NCI-H1105 treated with DMSO at 0.1 percent for 48 hours (cell line): ENCODE measurements at regions not wholly inside any gene's neighbourhood (a gene's known extent, or its start where the extent isn't known, plus 50 kb on each side); places are given as distances from the start of the nearest gene placed in this dataset.

ENCODE experiments used
- DNase-seq: peaks from one replicate; lab custom pipeline; 2025; lab: John Stamatoyannopoulos, UW

DNA sequence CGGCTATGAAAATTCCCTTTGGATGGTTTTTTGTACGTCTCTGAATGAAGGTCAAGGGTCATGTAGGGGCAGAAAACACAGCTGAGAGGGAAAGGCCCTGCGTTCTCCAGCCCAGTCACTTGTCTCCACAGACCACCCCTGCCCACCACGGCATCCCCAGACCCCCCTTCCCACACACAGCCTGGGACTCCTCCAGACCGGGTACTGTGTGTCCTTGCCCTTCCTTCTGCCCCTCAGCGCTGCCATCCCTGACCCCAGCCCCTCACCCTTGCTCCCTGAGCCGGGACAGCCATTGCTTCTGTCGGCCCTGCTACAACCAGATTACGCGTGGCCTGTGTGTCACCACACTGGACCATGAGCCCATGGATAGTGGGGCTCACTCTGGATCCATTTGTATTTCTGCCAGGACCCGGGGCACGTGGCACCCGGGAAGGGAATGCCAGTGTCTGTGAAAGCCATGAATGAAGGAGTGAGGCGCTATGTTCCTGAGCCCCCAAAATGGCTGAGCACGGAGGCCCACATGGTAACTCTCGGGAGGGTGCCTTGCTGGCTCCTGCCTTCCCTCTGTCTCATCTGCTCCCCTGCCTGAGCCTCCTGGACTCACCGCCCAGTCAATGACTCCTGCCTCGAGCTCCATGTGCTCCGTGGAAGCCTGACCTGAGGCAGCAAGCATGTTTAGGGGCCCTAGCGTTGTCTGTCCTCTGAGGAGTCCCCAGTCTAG is 139.1 kb upstream of the FOXF1 start:
- no peak for DNase-seq

DNA sequence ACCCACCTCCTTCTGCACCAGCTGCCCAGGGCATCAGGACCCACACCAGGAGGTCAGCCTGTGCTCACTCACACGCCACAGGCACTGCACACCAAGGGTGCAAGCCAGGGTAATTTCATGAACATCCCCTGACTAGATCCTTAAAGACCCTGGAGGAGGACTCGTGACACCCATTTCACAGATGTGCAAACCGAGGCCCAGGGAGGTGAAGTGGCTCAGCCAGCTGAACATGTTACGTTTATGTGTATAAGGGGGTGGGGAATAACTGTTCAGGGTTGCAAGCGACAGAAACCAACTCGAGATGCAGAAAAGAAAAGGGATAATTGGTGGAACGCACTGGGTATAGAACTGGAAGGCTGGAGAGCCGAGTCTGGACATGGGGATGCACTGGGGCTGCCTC is 138.1 kb upstream of the FOXF1 start:
- no peak for DNase-seq

DNA sequence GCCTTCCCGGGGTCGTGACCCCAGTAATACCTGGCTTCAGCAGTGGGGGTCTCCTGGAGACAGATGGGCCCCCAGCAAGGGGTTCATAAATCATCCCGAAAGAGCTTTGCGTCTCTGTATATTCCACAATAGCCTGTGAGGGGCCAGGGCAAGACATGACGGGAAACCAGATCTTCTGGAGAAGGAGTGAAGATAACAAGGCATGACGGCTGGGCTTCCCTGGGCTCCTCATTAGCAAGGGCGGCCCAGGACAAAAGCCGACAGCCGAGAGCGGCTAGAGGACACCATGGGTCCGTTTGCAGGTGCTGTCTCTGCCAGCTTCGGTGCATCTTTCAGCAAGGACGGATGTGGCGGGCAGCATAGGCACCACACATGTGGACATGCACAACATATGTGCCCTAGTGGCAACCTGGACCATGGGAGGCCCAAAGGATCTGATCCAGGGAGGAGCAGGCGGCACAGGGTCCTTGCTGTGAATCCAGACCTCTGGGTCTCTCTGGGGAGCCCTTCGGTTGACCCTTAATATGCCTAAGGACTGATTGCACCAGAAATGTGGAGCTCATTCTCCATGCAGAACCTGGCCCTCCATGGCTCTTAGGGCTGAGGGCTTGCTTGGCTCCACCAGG is 136.9 kb upstream of the FOXF1 start:
- DNase-seq = no peak

DNA sequence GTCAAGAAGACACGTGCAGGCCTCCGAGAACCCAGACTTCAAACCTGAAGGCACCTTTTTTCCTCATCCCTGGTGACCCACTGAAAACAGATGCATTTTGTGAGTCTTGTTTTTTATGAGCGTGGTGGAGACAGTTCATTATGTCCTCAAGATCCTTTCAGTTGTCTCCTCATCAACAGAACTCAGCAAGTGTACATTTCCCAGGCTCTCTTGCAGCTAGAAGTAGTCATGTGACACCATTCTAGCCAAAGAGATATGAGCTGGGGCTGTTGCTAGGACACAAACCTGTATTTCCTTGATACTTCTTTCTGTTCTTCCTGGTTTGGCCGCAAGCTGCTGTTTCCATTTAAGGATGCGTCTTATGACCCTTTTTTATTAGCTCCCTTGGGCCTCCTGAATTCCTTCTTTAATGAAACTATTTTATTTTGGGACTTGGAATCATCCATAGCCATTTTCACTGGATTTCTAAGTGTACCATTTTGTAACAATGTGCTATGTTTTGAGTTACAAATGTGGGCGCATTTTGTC is 135.7 kb upstream of the FOXF1 start:
- DNase-seq = no peak

DNA sequence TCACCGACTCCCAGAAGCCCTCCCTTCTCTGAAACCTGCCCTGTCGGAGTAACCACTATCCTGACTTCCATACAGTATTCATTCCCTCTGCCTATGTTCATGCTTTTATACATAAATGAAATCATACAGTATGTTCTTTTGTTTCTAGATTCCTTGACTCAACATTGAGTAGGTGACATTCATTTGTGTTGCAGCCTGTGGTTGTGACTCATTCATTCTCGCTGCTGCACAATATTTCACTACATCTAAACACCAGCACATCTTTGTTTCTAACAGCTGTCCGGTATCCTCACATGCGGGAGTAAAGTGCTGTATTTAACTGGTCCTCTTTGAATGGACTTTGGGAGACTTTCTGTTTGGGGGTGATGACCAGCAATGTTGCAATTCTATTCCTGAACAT is 135.0 kb upstream of the FOXF1 start:
- DNase-seq = no peak

GRCh38 chr16:86375851-86376250 is 134.5 kb upstream of the FOXF1 start:
- DNase-seq = no peak

- no peak for DNase-seq
These were observed 133.5 kb upstream of the FOXF1 start for GRCh38 chr16:86376837-86377236.

DNA sequence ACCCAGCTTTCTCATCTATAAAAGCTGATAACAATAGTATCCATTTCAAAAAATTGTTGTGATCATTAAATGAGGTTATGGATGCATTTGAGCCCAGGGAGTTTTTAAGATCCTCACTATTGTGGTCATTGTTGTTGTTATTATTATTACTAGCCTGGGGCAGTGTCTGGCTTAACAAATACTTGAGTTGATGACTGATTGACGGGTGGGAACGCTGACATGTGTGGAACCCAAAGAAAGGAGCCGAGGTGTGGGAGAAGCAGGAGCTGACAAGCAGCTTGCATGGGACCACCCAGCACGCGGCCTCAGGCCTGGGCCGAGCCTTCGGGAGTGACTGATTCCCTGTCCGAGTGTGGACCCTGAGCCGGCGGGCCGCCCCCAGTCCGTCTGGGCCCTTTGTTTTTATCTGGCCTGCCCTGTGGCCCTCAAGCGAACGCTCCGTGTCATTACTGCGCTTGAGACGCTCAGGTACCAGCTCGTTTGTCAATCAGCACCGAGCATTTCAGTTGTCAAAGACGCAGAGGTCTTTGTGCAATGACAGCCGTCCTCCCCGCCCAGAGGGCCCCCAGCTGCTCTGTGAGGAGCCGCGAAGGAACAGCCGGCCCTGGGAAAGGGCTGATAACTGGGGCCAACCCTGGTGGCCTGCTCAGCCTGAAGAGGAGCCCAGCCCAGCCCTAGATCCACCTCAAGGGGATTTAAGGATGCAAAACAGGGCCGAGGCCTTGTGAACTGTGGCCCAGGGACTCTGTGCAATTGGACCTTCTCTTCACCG is 132.9 kb upstream of the FOXF1 start:
- no peak for DNase-seq

DNA sequence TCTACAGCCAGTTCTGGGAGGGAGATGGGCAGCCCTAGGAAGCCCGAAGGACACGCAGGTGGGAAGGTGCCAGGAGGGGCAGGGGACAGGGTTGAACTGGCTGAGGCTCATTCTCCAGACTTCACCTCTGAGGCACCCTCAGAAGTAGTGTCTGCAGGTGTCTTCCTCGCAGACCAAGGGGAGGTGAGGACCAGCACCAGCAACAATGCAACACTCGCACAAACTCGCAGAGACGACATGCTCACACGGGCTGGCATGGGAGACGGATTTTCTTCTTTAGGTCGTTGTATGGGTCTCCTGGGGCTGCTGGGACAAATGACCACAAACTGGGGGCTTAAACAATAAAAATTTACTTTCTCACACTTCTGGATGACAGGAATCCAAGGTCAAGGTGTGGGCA is 132.2 kb upstream of the FOXF1 start:
- DNase-seq = no peak

- DNase-seq = no peak
These were observed 131.4 kb upstream of the FOXF1 start for GRCh38 chr16:86378831-86379504.

- DNase-seq = no peak
These were observed 130.9 kb upstream of the FOXF1 start for GRCh38 chr16:86379505-86379846.

DNA sequence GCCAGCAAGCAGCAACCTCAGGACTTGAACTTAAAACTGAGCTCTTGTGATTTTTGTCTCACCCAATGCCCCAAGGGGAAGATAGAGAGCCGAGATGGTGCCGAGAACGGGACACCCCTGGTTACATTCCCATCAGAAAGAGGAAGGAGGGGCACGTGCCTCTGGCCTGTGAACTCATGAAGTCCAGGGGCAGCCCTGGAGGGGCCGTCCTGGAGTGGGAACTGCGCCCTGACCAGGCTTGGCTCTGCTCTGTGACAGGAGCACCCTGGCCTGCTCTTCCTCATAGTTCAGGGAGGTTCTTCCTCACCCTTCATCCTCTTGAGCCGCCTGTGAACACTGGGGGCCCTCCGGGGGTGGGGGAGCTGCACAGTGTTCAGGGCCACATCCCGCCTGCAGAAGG is 130.3 kb upstream of the FOXF1 start:
- no peak for DNase-seq

GRCh38 chr16:86381491-86381890 is 128.8 kb upstream of the FOXF1 start:
- no peak for DNase-seq

- DNase-seq = no peak
These were observed 128.1 kb upstream of the FOXF1 start for GRCh38 chr16:86382067-86382773.

DNA sequence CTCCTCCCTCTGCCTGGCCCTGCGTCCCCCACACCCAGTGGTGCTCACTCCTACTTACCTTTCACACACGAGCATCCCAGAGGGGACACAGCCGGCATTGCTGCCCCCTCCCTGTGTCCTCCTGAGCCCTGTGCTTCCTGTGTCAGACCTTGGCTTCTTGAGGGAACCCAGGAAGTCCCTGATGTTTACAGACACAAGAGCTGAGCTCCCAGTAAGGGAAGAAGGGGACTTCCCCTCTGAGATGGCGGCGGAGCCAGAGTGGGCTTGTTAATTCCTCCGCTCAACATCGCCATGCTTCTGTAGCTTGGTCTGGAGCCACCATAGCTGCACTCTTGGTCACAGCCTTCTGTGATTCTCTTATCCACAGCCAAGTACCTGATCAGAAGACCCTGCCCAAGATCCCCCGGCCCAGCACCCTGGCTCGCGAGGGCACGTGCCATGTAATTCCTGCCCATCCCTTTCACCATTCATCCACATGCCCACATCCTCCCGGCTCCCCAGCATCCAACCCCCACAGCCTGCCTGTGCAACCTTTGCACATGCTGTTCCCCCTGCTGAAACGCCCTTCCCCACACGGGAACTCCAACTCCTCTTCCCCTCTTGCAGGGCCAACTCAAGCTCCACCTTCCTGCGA is 127.4 kb upstream of the FOXF1 start:
- no peak for DNase-seq

GRCh38 chr16:86383488-86384262 is 126.7 kb upstream of the FOXF1 start:
- no peak for DNase-seq

- DNase-seq = no peak
These were observed 126.1 kb upstream of the FOXF1 start for GRCh38 chr16:86384263-86384649.

DNA sequence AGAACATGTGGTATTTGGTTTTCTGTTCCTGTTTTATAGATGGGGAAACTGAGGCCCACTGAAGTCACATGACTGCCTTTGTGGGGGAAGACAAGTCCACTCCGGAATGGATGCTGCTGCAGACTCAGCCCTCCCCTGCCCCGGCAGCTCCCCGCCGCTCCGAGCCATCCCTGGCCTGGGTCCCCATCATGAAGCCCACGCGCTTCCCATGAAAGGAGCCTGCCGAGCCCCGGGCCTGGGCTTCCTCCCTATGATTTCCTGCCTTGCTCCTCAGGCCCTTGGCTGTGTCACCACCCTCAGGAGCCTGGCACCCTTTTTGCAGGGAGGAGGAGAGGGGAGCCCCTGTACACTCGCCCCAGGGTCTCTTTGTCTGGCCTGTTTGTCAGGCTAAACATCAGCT is 125.3 kb upstream of the FOXF1 start:
- no peak for DNase-seq

GRCh38 chr16:86387468-86388440 is 122.6 kb upstream of the FOXF1 start:
- no peak for DNase-seq
